HL-60 (cell line): ENCODE measurements at regions not wholly inside any gene's neighbourhood (a gene's known extent, or its start where the extent isn't known, plus 50 kb on each side); places are given as distances from the start of the nearest gene placed in this dataset.

ENCODE experiments used
- CTCF ChIP-seq: IDR thresholded peaks from one replicate; pipeline ENCODE4 v1.5.1; 2011; ENCODE audit warnings: low read length, control low read depth, inconsistent platforms; ENCODE audit not compliant: insufficient read depth
- POLR2AphosphoS5 ChIP-seq: IDR thresholded peaks from 2 replicates; pipeline ENCODE4 v1.6.1; 2012; ENCODE audit warnings: low read depth
- REST ChIP-seq: IDR thresholded peaks from 2 replicates; pipeline ENCODE4 v1.6.1; 2012; ENCODE audit warnings: low read depth; ENCODE audit not compliant: insufficient replicate concordance

GRCh38 chr17:77371888-77372443 is 231.2 kb downstream of the SEC14L1 start:
- TF ChIP-seq CTCF (no peak), POLR2AphosphoS5 (no peak), REST (no peak)
